ENCODE measurements at regions not wholly inside any gene's neighbourhood (a gene's known extent, or its start where the extent isn't known, plus 50 kb on each side); places are given as distances from the start of the nearest gene placed in this dataset.
A peak's percentile ranks its signal among the peaks of the same experiment; 100 is the strongest.

DNA sequence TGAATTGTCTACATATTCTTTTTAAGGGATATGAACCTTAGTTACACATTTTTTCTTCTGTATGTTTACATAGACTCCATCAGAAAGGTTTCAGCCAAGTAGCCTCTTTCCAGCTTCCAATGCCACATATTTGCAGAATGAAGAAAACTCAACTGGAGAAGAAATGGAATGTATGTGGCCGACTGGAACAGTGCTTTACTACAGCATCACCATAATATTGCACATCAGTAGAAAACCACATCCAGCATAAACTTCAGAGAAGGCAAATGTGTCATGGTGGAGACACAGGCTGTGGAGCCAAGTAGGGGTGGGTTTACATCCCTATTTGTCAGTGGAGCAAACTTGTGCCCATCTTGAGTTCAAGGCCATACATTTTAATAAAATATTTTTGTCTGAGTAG lies 204.8 kb upstream of the LDB2 start:
- no peak for DNase-seq

DNA sequence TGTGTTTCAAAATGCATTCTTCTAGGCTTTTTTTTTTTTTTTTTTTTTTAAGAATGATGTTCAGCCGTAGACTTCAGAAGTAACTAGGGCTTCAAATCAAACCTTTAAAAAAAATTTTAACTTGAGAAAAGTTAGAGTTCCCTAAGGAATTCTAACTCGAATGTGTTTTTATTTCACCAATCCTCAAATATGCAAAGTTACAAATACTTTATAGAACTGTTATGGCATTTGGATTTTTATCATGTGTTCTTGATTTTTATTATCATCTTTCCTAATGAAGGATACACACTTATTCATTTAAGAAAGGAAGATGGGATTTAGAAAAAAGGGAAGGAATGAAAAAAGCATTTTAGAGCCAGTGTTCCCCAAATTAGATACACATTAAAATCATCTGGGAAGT lies 200.6 kb upstream of the LDB2 start:
- no peak for DNase-seq

DNA sequence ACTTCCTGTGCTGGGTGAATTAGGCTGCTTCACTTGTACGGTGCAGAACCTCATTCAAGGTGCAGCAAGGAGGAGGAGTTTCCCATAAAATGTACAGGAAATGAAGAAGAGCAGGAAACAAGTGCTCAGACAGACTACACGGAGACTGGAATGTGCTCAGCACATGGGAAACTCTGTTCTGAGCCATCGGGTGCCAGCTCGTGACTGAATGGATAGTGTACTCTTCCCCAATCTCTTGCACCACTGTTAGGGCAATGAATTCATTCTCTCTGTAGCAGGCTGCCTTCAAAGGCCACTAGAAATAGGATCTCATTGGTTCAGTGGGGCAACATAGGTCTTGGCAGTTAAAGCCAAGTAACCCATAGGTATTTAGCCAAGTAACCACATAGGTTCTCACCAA lies 200.0 kb upstream of the LDB2 start:
- DNase-seq, result no peak

DNA sequence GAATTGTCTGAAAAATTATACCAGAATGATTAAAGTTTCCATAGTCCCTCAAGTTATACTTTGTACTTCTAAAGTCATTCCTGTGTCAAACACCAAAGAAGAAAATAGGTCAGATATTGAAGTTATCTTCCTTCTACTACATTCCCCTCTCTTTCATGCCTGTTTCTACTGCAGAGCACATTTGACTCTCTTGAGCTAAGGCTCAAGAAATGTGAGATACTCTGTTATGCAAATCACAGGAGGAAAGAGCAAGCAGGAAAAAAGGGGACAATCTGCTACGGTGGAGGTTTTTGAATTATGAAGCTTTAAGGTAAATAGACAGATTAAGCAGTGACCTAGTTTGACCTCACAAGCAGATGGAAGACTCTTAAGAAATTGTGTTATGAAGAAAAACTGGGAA lies 198.9 kb upstream of the LDB2 start:
- DNase-seq, result no peak

DNA sequence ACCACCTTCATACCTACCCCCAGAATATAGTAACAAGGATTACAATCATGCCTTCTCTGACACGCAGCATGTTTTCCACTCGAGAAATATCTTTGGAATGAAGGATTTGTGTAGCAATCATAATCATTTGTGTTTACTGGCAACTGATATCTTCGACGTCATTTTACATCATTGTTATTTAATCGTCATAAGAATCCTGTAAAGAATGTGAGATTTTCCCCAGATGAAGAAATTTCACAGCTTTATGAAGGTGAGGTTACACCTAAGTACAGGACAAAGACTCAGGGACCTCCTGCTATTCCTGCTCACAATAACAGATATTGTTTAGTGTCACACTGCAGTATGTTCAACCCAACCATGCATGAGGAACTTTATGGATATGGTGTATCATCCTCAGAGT lies 198.2 kb upstream of the LDB2 start:
- no peak for DNase-seq

DNA sequence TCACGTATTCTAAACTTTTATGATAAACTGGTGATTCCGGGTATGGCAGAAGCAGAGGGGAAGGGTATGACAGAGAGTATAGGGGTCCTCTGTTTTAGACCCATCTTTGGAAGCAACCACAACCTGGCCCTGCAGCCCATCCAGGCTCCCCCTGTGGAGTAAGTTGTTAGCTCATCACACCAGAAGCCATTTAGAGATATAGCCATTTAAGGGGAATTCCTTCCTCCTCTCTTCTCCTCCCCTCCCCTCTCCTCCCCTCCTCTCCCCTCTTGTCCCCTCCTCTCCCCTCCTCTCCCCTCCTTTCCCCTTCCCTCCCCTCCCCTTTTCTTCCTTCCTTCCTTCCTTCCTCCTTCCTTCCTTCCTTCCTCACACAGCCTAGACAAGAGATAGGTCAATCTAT lies 197.3 kb upstream of the LDB2 start:
- DNase-seq, result no peak

DNA sequence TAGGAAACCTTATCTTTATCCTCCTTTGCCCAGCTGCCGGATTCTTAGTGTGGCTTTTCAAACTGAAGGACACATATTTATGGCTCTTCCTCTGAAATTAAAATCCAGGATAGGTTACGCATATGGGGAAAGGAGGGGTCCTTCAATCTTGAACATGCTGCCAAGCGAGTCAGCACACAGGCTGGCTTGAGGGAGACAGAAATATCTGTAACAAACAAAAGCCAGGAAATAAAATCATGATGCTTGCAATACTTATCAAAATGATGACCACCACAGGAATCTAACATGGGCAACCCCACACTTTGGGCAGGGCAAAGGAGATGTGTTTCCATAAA lies 196.4 kb upstream of the LDB2 start:
- peak; percentile 12 for DNase-seq

DNA sequence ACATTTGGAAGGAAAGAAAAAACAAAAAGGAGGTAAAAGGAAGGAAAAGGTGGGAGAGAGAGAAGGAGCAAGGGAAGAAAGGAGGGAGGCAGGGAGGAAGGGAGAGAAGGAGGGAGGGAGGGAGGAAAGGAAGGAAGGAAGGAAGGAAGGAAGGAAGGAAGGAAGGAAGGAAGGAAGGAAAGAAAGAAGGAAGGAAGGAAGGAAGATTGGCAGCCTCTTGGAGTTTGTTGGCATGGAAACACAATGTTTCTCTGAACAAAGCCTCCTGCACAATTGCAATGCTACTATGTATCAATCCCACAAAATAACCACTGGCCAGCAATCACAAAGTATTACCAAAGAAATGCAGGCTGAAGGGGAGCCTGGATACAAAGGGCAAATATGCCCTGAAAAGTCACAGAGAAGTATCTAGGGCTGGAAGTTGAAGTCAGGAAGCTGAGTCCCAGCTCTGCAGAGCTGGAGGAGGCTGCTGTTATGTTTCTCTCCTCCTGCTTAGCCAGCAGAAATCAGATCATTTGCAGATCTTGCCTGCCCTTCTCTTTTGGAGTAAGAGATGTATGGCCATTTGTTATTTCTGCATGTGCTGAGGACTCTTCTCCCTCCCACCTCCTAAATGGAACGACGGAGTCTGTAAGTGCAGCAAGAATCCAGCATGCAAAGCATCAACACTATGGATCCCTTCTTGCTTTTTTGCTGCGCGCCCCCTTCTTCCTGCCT lies 195.9 kb upstream of the LDB2 start:
- DNase-seq, result peak; percentile 5

DNA sequence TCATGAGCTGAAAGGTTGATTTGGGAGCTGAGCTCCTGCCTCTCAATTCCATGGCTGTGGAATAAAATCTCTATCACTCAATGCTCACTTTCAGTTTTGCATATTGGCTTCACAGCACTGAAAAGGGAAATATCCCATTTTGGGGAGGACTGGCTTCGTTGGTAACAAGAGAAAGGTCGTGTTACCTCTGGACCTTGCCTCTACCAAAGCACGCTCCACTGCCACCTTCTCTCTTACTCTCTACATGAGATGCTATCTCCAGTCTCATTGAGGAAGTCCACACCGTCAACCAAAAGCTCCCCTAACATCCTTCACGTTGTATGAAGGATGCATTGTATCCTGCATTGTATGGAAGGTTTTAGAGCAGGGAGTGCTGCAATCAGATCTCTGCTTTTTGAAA lies 195.0 kb upstream of the LDB2 start:
- no peak for DNase-seq

DNA sequence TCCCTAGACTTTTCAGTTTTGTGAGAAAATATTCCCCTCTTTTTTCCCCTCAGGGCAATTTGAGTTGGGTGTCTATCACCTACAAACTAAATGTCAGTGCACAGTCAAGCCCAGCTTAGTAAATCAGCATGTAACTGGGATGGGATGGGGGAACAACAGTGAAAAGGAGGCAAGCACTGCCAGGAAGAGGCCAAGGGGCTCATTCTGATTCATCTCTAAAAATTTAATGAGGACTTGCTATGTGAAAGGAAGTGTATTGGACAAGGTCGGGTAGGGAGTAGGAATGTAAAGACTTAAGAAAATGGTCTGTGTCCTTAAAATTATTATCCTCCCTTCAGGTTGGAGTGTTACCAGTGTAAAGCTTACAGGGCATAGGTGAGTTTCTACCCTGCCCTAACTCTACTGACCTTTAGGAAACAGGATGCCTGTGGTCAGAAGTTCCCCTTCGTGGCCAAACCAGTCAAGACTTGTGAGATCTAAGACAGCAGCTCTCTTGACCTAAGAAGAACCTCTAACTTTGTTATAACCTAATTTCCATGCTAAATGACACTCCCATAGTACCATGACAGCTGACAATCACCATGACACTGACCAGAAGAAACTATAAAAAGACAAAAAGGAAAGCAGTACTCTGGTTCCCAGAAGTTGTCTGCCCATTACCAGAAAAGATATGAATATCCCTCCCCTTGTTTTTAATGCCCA lies 194.4 kb upstream of the LDB2 start:
- no peak for DNase-seq

DNA sequence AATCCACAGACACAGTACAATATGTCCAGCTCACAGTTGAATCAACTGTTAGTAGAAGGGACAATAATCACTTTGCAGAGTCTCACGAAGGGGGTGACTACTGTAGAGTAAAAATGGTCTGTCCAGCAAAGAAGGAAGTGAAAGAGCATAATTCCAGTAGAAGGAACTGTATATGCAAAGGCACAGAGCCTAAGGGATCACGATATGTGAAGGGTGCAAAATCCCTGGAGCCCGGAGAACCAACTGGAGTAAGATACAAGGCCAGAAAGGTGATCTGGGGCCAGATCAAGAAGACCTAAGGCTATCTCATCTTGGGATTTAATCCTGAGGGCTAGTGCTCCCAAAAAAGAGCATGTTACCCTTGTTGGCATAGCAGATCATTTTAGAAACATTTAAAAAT lies 192.7 kb upstream of the LDB2 start:
- DNase-seq, result no peak

DNA sequence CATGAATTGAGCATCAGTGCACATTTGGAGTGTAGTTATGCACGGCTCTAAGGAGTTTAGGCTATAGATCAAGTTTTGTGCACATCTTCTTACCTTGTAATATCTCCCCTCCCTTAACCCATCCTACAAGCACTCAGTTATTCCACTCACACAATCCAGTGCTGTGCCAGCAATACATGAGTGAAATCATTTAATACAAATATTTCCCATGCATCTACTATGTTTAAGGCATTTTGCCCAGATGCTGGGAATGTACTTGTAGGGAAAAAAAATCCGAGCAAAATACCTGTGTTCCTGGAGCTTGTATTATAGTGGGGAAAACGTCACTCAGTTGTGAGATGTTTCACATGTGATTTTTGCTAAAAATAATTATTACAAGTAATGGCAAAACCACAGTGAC lies 191.6 kb upstream of the LDB2 start:
- no peak for DNase-seq

DNA sequence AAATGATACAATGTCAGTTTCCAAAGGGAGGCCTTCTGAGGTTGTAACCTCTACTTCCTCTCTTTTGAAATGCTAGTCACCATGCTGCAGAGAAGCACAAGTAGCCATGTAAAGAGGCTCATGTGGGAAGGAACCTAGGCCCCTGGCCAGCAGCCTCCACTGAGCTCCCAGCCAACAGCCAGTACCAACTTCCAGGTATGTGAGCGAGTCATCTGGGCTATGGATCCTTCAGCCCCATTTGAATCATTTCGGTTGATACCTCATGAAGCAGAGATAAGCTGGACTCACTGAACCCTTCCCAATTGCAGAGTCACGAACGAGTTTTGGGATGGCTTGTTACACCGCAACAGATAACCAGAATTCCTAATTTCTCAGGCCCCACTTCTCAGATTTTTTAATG lies 187.0 kb upstream of the LDB2 start:
- DNase-seq, result no peak

DNA sequence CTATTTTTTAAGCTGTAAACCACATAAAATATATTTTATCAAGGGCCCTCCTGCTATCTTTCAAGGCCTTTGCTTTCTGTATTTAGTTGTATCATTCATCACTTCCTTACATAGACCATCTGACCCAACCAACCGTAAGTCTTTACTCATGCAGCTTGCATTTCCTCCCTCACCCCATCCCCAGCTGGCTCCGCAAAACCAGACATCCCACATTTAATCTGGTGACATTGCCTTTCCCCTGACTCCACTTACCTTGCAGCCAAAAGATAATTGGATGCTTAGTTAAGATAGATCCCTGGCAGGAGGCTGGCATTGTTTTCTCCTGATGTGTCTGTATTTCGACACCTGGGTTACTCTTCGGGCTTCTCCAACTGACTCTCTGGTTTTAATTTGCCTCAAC lies 183.7 kb upstream of the LDB2 start:
- DNase-seq, result no peak

DNA sequence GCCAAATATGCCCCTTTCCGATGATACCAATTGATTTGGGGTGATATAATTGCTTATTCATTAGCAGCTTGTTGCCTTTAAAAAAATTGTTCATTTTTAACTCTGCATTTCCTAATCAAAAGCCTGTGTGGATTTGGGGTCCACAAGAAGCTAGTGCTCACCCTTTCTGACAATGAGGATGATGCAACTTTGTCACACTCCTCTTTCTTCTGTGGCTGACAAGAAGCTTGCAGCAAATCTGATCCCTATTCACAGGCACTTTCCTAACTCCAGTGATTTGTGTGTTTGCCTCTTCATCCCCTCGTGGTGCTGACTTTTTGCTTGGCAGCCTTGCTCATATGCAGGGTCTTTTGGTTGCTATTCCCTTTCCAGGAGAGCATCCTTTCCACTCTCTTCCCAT lies 182.7 kb upstream of the LDB2 start:
- DNase-seq, result no peak

DNA sequence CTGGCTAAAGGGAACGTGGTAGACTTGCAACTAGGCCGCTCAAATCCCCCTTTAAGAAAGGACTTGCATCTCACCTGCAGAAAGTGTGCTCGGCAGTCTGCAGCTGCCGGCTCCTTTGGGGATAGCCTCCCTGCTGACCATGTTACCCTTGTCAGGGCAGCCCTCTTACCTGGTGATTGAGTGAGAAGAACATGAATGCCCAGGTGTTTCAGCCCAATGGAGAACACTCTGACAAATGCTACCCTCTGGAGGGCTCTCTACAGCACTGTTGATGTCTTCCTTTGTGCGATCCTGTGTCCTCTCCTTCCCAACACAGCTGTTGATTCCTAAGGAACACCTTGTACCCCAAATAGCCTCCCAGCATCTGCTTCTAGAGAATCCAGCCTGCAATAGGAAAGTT lies 178.7 kb upstream of the LDB2 start:
- DNase-seq, result no peak

DNA sequence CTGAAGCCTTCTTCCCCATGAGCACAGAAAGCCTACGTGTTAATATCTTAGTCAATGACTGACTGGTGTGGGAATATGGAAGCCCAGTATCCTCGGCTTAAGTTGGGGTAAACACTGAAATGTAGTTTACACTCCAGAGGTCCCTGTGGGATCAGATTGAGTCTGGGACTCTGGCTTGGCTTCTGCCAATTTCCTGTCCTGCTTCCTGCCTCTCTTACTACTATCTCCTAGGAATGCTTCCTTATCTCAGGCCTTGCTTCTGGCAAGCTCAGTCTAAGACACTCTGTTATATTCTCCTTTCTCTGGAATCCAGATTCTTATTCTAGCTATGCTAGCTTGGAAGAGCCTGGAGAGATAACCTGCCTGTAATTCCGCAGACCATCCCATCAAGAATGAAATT lies 174.0 kb upstream of the LDB2 start:
- DNase-seq, result no peak

DNA sequence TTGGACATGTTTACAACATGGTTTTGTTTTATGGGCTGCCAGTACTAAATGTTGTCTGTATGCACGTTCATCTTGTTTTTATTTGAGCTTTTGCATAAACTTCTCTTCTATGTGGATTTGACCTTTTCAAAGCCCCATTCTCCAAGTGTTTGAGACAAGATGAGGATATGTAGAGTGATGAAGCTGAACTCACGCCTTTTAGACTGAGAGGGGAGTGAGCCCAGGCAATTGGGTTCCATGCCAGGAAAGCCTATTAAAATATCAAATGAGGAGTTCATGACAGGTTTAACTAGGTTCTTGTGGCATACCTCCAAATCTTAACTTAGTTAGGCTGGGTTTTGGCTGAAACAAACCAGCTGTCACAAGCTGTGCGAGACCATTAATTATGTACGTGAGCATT lies 170.4 kb upstream of the LDB2 start:
- peak; percentile 7 for DNase-seq

DNA sequence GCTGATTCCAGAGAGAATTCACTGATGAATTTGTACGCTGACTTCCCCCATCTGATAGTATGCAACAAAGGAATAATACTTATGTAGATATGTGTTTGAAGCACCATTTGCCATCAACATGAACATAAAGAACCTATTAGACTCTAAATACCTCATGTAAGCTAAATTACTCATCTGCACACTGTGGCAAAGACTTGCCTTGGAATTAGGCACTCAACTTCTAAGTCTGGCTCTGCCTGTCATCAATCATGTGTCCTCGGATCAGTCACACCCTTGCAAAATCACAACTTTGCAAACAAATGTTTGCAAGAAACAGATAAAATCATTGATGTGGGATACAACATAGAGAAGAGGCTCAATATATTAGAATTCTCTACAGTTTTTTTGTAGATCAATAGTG lies 169.9 kb upstream of the LDB2 start:
- no peak for DNase-seq

DNA sequence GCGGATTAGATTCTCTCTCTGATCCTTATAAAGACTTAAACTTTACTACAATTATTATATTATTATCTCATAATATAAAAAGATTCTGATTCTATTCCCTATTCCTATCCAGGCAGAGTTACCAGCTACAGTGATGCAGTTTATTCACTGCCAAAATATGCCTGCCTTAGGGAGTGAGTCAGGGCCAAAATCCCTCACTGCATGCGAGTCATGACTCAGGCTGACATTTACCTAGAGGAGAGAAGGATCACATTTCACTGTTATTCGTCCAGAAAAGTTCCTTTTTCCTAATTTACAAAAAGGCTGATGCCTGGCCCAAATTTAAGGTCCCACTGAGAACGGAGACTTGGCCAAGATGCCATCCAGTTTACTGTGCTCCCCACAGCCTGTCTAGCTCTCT lies 168.5 kb upstream of the LDB2 start:
- no peak for DNase-seq

DNA sequence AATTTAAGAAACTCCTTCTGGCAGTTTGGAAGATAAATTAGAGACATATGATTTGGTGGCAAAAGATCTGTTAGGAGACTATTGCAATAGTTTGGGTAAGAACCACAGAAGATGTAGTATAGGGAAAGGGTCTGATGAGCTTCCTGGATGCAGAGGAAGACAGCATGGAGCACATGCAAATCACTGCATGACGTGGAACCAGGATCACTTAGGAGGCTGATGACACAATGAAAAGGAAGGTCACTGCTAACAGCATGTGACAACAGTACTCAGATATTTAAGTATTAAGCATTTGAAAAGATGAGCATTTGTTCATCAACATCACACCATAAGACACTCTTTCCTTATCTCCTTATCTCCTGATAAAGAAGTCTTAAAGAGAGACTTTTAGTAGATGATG lies 167.8 kb upstream of the LDB2 start:
- DNase-seq, result no peak

DNA sequence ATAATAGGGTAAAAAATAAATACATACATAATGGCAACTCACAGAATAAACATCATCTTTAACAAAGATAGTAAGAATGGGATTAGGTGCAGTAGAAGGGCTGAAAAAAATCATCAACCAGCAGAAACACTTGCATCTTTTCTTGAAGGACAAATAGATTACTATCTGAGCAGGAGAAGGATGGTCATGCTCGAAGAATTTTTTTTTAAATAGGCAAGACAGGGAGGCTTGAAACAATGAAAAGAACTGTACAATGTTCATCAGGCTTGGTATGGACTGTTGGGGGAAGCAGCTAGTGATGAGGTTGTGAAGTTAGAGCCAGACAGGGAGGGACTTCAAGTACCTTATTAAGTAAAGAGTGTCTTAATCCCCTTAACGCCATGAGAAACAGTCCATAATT lies 167.4 kb upstream of the LDB2 start:
- DNase-seq, result no peak

DNA sequence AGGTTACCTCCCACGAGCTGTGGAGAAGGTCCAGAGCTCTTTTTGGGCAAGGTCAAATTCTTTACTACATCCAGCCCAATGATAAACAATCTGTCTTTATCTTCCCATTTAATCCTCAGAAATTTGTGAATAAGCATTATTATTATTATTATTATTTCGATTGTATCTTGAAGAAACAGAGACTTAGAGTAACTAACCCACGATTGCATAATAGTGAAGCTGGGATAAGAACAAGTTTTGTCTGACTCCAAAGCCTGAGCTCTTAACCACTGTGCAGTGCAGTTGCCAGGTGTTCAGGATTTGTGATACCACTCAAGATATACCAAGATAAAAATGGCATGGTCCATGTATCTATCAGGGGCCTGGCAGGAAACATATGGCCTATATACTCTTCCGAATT lies 166.5 kb upstream of the LDB2 start:
- DNase-seq, result no peak

DNA sequence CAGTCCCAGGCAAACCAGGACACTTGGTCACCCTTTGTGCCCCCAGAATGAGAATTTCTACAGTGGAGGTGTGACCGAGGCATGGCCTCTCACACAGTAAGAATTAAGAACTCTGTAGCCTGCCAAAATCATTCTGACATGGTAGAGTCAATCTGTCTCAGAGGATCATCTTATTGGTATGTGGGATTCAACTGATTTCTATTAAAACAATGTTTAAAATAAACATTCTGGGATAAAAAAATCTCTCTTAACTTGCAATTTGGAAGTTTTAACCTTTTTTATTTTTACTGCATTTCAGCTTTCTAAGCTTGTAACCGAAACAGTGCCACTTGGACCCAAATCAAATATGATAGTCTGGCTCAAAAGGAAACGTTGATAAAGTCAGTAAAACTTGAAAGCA lies 165.4 kb upstream of the LDB2 start:
- DNase-seq, result no peak

DNA sequence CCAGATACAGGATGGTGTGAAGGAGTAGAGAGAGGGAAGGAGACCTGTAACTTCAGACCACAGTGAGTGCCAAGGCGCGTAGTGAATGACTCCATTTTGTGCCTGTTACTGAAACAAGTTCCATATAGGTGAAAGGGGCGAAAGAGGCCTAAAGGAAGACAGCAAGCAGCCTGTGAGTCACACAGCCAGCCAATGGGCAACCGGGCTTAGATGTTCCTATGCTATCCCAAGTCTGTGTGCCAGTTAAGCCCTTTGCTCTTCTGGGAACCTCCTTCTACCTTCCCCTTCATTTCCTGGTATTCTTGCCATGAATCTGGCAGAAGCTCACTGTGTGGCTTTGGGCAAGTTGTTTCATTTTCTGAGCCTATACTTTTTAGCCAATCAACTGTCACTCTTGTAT lies 161.8 kb upstream of the LDB2 start:
- DNase-seq, result no peak

All from tongue (tissue), 1 donor.